Suprapubic skin (tissue), 4 donors: ENCODE measurements at regions not wholly inside any gene's neighbourhood (a gene's known extent, or its start where the extent isn't known, plus 50 kb on each side); places are given as distances from the start of the nearest gene placed in this dataset.

Experiments used
- CTCF ChIP-seq, 2 donors: fragments of 200-600 bp in 1 of 2; fragments of 450-650 bp in 1 of 2; sonication (generic) in 1 of 2; IDR thresholded peaks; one replicate each; pipeline ENCODE4 v1.5.1; 2016 to 2019; ENCODE audit warnings: antibody characterized with exemption in 2 of 2, mild to moderate bottlenecking in 1 of 2, moderate library complexity in 1 of 2
- EP300 ChIP-seq: sonication (generic); formaldehyde crosslinking; IDR thresholded peaks from one replicate; pipeline ENCODE4 v1.6.1; 2017; ENCODE audit warnings: antibody characterized with exemption
- POLR2A ChIP-seq, 2 donors: fragments of 450-650 bp; IDR thresholded peaks; one replicate each; pipeline ENCODE4 v1.6.1; 2017; ENCODE audit warnings: antibody characterized with exemption in 2 of 2, mild to moderate bottlenecking in 2 of 2, moderate library complexity in 2 of 2
- POLR2AphosphoS5 ChIP-seq, 3 donors: sonication (generic); formaldehyde crosslinking; IDR thresholded peaks; one replicate each; pipeline ENCODE4 v1.6.1; 2017; ENCODE audit warnings: antibody characterized with exemption in 3 of 3

GRCh38 chr3:113058188-113058587 lies 67.4 kb downstream of the GTPBP8 start:
- TF ChIP-seq POLR2A (IDR thresholded peaks at IDR 0.05) (no peak), CTCF (IDR thresholded peaks at IDR 0.05) (no peak), EP300 (no peak), POLR2AphosphoS5 (IDR thresholded peaks at IDR 0.05) (no peak)
